Renal cortical epithelial cell (primary cell): ENCODE measurements at regions not wholly inside any gene's neighbourhood (a gene's known extent, or its start where the extent isn't known, plus 50 kb on each side); places are given as distances from the start of the nearest gene placed in this dataset.

Experiments
- DNase-seq: peaks from one replicate; pipeline ENCODE4 v3.0.0-alpha.2; 2011; ENCODE audit warnings: low read depth

GRCh38 chr19:27793128-27793643 is 1419.8 kb downstream of the UQCRFS1 start:
- peak; percentile 84 for DNase-seq

- no peak for DNase-seq
These were observed 1420.3 kb downstream of the UQCRFS1 start for GRCh38 chr19:27792576-27793127.

- DNase-seq = no peak
These were observed 1432.4 kb downstream of the UQCRFS1 start for GRCh38 chr19:27780367-27781075.

- no peak for DNase-seq
These were observed 1433.0 kb downstream of the UQCRFS1 start for GRCh38 chr19:27779954-27780353.

- no peak for DNase-seq
These were observed 1435.2 kb downstream of the UQCRFS1 start for GRCh38 chr19:27777726-27778125.

- no peak for DNase-seq
These were observed 1435.7 kb downstream of the UQCRFS1 start for GRCh38 chr19:27777242-27777641.

- DNase-seq = no peak
These were observed 1436.4 kb downstream of the UQCRFS1 start for GRCh38 chr19:27776524-27776923.

- peak; percentile 19 for DNase-seq
These were observed 1436.9 kb downstream of the UQCRFS1 start for GRCh38 chr19:27776020-27776419.

GRCh38 chr19:27775395-27775794 is 1437.6 kb downstream of the UQCRFS1 start:
- DNase-seq = no peak

- DNase-seq = no peak
These were observed 1438.1 kb downstream of the UQCRFS1 start for GRCh38 chr19:27774827-27775226.

- no peak for DNase-seq
These were observed 1438.6 kb downstream of the UQCRFS1 start for GRCh38 chr19:27774337-27774736.

GRCh38 chr19:27773318-27774094 is 1439.4 kb downstream of the UQCRFS1 start:
- no peak for DNase-seq

- DNase-seq = no peak
These were observed 1440.9 kb downstream of the UQCRFS1 start for GRCh38 chr19:27772059-27772458.

- DNase-seq = no peak
These were observed 1442.9 kb downstream of the UQCRFS1 start for GRCh38 chr19:27770095-27770494.

GRCh38 chr19:27767234-27767633 is 1445.7 kb downstream of the UQCRFS1 start:
- no peak for DNase-seq

- no peak for DNase-seq
These were observed 1446.8 kb downstream of the UQCRFS1 start for GRCh38 chr19:27765912-27766725.

GRCh38 chr19:27765397-27765796 is 1447.6 kb downstream of the UQCRFS1 start:
- DNase-seq = no peak

- DNase-seq = no peak
These were observed 1448.7 kb downstream of the UQCRFS1 start for GRCh38 chr19:27764186-27764804.

- no peak for DNase-seq
These were observed 1450.0 kb downstream of the UQCRFS1 start for GRCh38 chr19:27762933-27763332.

- no peak for DNase-seq
These were observed 1453.1 kb downstream of the UQCRFS1 start for GRCh38 chr19:27759896-27760295.
